ENCODE measurements at regions not wholly inside any gene's neighbourhood (a gene's known extent, or its start where the extent isn't known, plus 50 kb on each side); places are given as distances from the start of the nearest gene placed in this dataset.

DNA sequence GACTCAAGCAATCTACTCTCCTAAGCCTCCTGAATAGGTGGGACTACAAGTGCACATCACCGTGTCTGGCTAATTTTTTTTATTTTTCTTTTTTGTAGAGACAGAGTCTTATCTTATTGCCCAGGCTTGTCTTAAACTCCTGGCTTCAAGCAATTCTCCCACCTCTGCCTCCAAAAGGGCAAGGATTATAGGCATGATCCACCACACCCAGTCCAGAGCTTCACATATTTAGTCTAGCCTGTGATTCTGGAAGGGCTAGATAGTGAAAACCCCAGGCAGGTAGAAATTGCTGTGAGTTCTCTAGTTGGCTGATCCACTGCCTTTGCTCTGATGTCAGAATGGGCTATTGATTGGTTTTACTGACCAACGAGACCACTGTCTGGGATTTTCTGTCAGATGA lies 854.6 kb upstream of the MIR17HG start:
- TF ChIP-seq, protein P1, sequence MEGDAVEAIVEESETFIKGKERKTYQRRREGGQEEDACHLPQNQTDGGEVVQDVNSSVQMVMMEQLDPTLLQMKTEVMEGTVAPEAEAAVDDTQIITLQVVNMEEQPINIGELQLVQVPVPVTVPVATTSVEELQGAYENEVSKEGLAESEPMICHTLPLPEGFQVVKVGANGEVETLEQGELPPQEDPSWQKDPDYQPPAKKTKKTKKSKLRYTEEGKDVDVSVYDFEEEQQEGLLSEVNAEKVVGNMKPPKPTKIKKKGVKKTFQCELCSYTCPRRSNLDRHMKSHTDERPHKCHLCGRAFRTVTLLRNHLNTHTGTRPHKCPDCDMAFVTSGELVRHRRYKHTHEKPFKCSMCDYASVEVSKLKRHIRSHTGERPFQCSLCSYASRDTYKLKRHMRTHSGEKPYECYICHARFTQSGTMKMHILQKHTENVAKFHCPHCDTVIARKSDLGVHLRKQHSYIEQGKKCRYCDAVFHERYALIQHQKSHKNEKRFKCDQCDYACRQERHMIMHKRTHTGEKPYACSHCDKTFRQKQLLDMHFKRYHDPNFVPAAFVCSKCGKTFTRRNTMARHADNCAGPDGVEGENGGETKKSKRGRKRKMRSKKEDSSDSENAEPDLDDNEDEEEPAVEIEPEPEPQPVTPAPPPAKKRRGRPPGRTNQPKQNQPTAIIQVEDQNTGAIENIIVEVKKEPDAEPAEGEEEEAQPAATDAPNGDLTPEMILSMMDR (IDR thresholded peaks at IDR 0.05), result no peak
- no peak for TF ChIP-seq EZH2 (IDR thresholded peaks at IDR 0.05)

All from neural progenitor cell (in vitro differentiated cells).